Body of pancreas (tissue), 4 donors: ENCODE measurements at regions not wholly inside any gene's neighbourhood (a gene's known extent, or its start where the extent isn't known, plus 50 kb on each side); places are given as distances from the start of the nearest gene placed in this dataset.

Experiments
- ATAC-seq: fragments of 150-250 bp; one replicate; pipeline ENCODE4 v1.9.1; 2016
- DNase-seq, 4 donors: peaks; one replicate each; pipeline ENCODE4 v3.0.0-alpha.2; 2019
- H3K27ac ChIP-seq, 4 donors: fragments of 200-600 bp; sonication (generic); 1 replicate in 3 of 4; 2 replicates in 1 of 4; pipeline versions ENCODE4 v1.5.1 to v1.6.1; 2016 to 2019; ENCODE audit warnings: mild to moderate bottlenecking in 1 of 4, mixed read lengths in 1 of 4, moderate library complexity in 1 of 4
- H3K27me3 ChIP-seq, 2 donors: fragments of 200-600 bp; sonication (generic); one replicate each; pipeline ENCODE4 v1.6.0; 2016; ENCODE audit warnings: mild to moderate bottlenecking in 1 of 2
- H3K36me3 ChIP-seq, 2 donors: fragments of 200-600 bp; sonication (generic); replicated peaks in 1 of 2; 2 replicates each; pipeline ENCODE4 v1.5.1; 2016; ENCODE audit warnings: low read depth in 2 of 2; ENCODE audit not compliant: insufficient read depth in 1 of 2
- H3K4me1 ChIP-seq: fragments of 200-600 bp; sonication (generic); one replicate; pipeline ENCODE4 v1.6.0; 2016
- H3K4me3 ChIP-seq, 2 donors: fragments of 200-600 bp; sonication (generic); 1 replicate in 1 of 2; 2 replicates in 1 of 2; pipeline ENCODE4 v1.5.1; 2016 to 2019
- H3K9me3 ChIP-seq, 3 donors: fragments of 200-600 bp; sonication (generic); 1 replicate in 2 of 3; 2 replicates in 1 of 3; pipeline ENCODE4 v1.5.1; 2016
- CTCF ChIP-seq, 7 experiments: fragments of 450-650 bp in 4 of 7; fragments of 200-600 bp in 3 of 7; sonication (generic) in 3 of 7; IDR thresholded peaks; one replicate each; pipeline ENCODE4 v1.5.1; 2016 to 2019; ENCODE audit warnings: antibody characterized with exemption in 7 of 7
- POLR2A ChIP-seq, 3 donors: fragments of 450-650 bp; IDR thresholded peaks; one replicate each; pipeline ENCODE4 v1.6.1; 2016; ENCODE audit warnings: antibody characterized with exemption in 3 of 3, mild to moderate bottlenecking in 2 of 3
- WGBS, 2 donors: methylation state at CpG; one replicate each; pipeline ENCODE4 v1.1.5; 2017; 5-methylcytosine and 5-hydroxymethylcytosine counted together
- intact Hi-C: fragments of 100-400 bp; cut with DNase I; formaldehyde crosslinking; loops from one replicate; pipeline ENCODE4 v1.15.1; 2023

DNA sequence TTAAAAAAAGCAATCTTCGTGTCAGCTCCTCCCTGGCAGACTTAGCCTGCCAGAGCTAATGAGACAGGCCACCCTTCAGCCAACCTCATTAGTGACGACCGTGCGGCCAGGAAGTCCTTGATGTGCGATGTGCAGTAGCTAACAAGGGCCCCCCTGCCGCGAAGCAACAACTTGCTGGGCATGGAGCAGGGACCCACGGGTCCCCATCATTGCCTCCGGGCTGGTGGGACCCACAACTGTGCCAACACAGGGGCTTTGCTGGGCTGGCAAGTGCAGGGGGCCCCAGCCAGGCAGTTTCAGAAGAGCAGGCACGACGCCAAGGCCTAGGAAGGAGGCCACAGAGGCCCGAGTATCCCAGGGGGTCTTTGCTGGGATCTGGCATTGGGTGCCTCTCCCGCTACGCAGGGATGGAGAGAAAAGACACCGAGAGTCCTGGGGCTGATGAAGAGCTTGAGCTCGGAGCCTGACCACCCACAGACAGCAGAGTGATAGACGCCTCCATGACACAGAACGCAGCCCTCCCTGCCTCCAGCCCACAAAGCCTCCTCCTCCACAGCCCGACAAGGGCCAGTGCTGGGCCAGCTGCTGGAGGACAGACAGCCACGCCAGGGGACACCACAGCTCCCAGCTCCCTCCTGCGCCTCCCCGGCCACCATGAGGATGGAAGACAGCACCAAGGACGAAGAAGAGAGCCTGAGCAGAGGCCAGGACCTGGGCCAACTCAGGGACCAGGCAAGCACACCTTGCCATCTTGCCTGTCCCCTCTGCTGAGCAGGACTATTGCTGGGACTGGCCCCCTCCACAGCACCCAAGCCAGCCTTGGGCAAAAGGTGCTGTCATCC is 96.6 kb downstream of the YTHDF1 start:
- H3K36me3 ChIP-seq, result no peaks in the 10 kb centered on the region
- no peak for ATAC-seq
- 46 to 59% methylated on average over 15 to 23 of the region's 23 CpGs for WGBS, 2 donors
- no peak overlapping the region for H3K27ac ChIP-seq
- no peak for TF ChIP-seq CTCF (IDR thresholded peaks at IDR 0.05)
- no peak for TF ChIP-seq POLR2A (IDR thresholded peaks at IDR 0.05)
- intact Hi-C loops, result no loop called here
- no peak overlapping the region for H3K4me3 ChIP-seq
- DNase-seq, result no peak
- no peaks in the 10 kb centered on the region for H3K9me3 ChIP-seq
- H3K4me1 ChIP-seq, result no peaks in the 10 kb centered on the region
- peaks cover 0 to 9% of the 10 kb centered on the region in 2 donors for H3K27me3 ChIP-seq

DNA sequence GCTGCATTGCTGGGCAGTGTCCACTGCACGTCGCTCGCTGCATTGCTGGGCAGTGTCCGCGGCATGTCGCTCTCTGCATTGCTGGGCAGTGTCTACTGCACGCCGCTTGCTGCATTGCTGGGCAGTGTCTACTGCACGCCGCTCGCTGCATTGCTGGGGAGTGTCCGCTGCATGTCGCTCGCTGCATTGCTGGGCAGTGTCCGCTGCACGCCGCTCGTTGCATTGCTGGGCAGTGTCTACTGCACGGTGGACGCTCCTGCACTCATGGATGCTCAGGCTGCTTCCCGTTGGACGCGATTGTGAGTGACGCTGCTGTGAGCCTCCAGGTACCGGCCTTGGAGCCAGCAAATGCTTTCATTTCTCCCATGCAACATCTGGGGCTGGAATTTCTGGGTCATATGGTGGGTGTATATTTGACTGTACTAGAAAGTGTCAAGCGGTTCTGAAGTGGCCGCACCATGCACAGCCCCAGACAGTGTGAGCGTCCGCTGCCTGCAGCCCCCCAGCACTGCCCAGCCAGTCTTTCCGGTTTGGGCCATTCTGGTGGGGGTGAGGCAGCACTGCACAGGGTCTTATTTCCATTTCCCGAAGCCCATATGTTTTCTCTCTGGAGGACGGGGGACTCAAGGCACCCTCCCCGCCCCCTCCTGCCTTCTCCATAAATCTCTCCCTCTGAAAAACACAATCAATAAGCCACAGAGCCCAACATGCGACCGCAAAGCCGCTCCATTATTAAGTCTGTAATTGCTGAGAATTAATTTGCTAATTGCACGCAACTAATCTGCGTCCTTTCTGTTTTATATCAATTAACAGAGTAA is 97.4 kb downstream of the YTHDF1 start:
- no peaks in the 10 kb centered on the region for H3K4me1 ChIP-seq
- 60 to 67% methylated on average over 15 to 38 of the region's 38 CpGs for WGBS, 2 donors
- no peaks in the 10 kb centered on the region for H3K36me3 ChIP-seq
- ATAC-seq, result no peak
- TF ChIP-seq CTCF (IDR thresholded peaks at IDR 0.05), result no peak
- TF ChIP-seq POLR2A (IDR thresholded peaks at IDR 0.05), result no peak
- H3K27me3 ChIP-seq, result peaks cover 0 to 9% of the 10 kb centered on the region in 2 donors
- no peak overlapping the region for H3K27ac ChIP-seq
- H3K4me3 ChIP-seq, result no peak overlapping the region
- no peaks in the 10 kb centered on the region for H3K9me3 ChIP-seq
- intact Hi-C loops, result no loop called here
- DNase-seq, result no peak

- DNase-seq, result no peak
- Histone ChIP-seq H3K27ac (no peak overlapping the region), H3K4me1 (no peaks in the 10 kb centered on the region), H3K9me3 (no peaks in the 10 kb centered on the region), H3K4me3 (no peak overlapping the region), H3K27me3 (peaks cover 0 to 9% of the 10 kb centered on the region in 2 donors), H3K36me3 (no peaks in the 10 kb centered on the region)
- intact Hi-C loops, result no loop called here
- WGBS, 2 donors, result 62 to 72% methylated on average over 15 to 24 of the region's 25 CpGs
- ATAC-seq, result no peak
- no peak for TF ChIP-seq CTCF (IDR thresholded peaks at IDR 0.05)
- TF ChIP-seq POLR2A (IDR thresholded peaks at IDR 0.05), result no peak
Observed at GRCh38 chr20:63117661-63118302, 98.1 kb downstream of the YTHDF1 start.

- H3K36me3 ChIP-seq, result no peaks in the 10 kb centered on the region
- 41 to 45% methylated on average over 9 of the region's 9 CpGs for WGBS, 2 donors
- no peak overlapping the region for H3K4me3 ChIP-seq
- peaks cover 0 to 9% of the 10 kb centered on the region in 2 donors for H3K27me3 ChIP-seq
- DNase-seq (no peak), ATAC-seq (no peak)
- TF ChIP-seq POLR2A (IDR thresholded peaks at IDR 0.05) (no peak), CTCF (IDR thresholded peaks at IDR 0.05) (no peak)
- H3K27ac ChIP-seq, result no peak overlapping the region
- intact Hi-C loops, result no loop called here
- no peaks in the 10 kb centered on the region for H3K4me1 ChIP-seq
- H3K9me3 ChIP-seq, result no peaks in the 10 kb centered on the region
Observed at GRCh38 chr20:63117151-63117550, 98.8 kb downstream of the YTHDF1 start.
